ENCODE measurements at regions not wholly inside any gene's neighbourhood (a gene's known extent, or its start where the extent isn't known, plus 50 kb on each side); places are given as distances from the start of the nearest gene placed in this dataset.

- no peak overlapping the region for H3K4me3 ChIP-seq (ENCODE audit: low read depth, low read length)
- no peak for DNase-seq (ENCODE audit: low read depth)
- no peak for TF ChIP-seq MYC (IDR thresholded peaks at IDR 0.05; ENCODE audit: low read depth, low read length)
Observed at GRCh38 chr5:92779536-92779935, 801.5 kb downstream of the NR2F1-AS1 start.

- TF ChIP-seq MAX (IDR thresholded peaks at IDR 0.05; ENCODE audit: low read depth, low read length) = no peak
- no peak for TF ChIP-seq MYC (IDR thresholded peaks at IDR 0.05; ENCODE audit: low read depth, low read length)
- TF ChIP-seq CTCF (IDR thresholded peaks at IDR 0.05; ENCODE audit: low read depth, low read length) = no peak
- TF ChIP-seq POLR2A (IDR thresholded peaks at IDR 0.05; ENCODE audit: extremely low read depth, insufficient read length) = no peak
- no peak overlapping the region for H3K4me3 ChIP-seq (ENCODE audit: low read depth, low read length)
- no peak for DNase-seq (ENCODE audit: low read depth)
Observed at GRCh38 chr5:92778261-92778660, 802.8 kb downstream of the NR2F1-AS1 start.

GRCh38 chr5:92777421-92777820, 803.6 kb downstream of the NR2F1-AS1 start:
- TF ChIP-seq POLR2A (IDR thresholded peaks at IDR 0.05; ENCODE audit: extremely low read depth, insufficient read length) (no peak), MYC (IDR thresholded peaks at IDR 0.05; ENCODE audit: low read depth, low read length) (no peak), MAX (IDR thresholded peaks at IDR 0.05; ENCODE audit: low read depth, low read length) (no peak), CTCF (IDR thresholded peaks at IDR 0.05; ENCODE audit: low read depth, low read length) (no peak)
- DNase-seq (ENCODE audit: low read depth) = no peak
- no peak overlapping the region for H3K4me3 ChIP-seq (ENCODE audit: low read depth, low read length)

- H3K4me3 ChIP-seq (ENCODE audit: low read depth, low read length) = no peak overlapping the region
- TF ChIP-seq CTCF (IDR thresholded peaks at IDR 0.05; ENCODE audit: low read depth, low read length) (no peak), POLR2A (IDR thresholded peaks at IDR 0.05; ENCODE audit: extremely low read depth, insufficient read length) (no peak), MYC (IDR thresholded peaks at IDR 0.05; ENCODE audit: low read depth, low read length) (no peak), MAX (IDR thresholded peaks at IDR 0.05; ENCODE audit: low read depth, low read length) (no peak)
- no peak for DNase-seq (ENCODE audit: low read depth)
Observed at GRCh38 chr5:92775711-92776615, 805.1 kb downstream of the NR2F1-AS1 start.

GRCh38 chr5:92769978-92770377, 811.0 kb downstream of the NR2F1-AS1 start:
- H3K4me3 ChIP-seq (ENCODE audit: low read depth, low read length) = no peak overlapping the region
- DNase-seq (ENCODE audit: low read depth) = no peak
- TF ChIP-seq MAX (IDR thresholded peaks at IDR 0.05; ENCODE audit: low read depth, low read length) (no peak), MYC (IDR thresholded peaks at IDR 0.05; ENCODE audit: low read depth, low read length) (no peak), CTCF (IDR thresholded peaks at IDR 0.05; ENCODE audit: low read depth, low read length) (no peak), POLR2A (IDR thresholded peaks at IDR 0.05; ENCODE audit: extremely low read depth, insufficient read length) (no peak)

GRCh38 chr5:92761585-92761984, 819.4 kb downstream of the NR2F1-AS1 start:
- no peak for TF ChIP-seq POLR2A (IDR thresholded peaks at IDR 0.05; ENCODE audit: extremely low read depth, insufficient read length)
- no peak for TF ChIP-seq MYC (IDR thresholded peaks at IDR 0.05; ENCODE audit: low read depth, low read length)
- no peak for TF ChIP-seq MAX (IDR thresholded peaks at IDR 0.05; ENCODE audit: low read depth, low read length)
- DNase-seq (ENCODE audit: low read depth) = no peak
- H3K4me3 ChIP-seq (ENCODE audit: low read depth, low read length) = no peak overlapping the region

Measured in NB4 (cell line).